Muscle of back (tissue), 3 donors: ENCODE measurements at regions not wholly inside any gene's neighbourhood (a gene's known extent, or its start where the extent isn't known, plus 50 kb on each side); places are given as distances from the start of the nearest gene placed in this dataset.

Experiments
- DNase-seq, 3 donors: peaks; one replicate each; pipeline versions ENCODE4 v3.0.0 to v3.0.0-alpha.2; 2013

DNA sequence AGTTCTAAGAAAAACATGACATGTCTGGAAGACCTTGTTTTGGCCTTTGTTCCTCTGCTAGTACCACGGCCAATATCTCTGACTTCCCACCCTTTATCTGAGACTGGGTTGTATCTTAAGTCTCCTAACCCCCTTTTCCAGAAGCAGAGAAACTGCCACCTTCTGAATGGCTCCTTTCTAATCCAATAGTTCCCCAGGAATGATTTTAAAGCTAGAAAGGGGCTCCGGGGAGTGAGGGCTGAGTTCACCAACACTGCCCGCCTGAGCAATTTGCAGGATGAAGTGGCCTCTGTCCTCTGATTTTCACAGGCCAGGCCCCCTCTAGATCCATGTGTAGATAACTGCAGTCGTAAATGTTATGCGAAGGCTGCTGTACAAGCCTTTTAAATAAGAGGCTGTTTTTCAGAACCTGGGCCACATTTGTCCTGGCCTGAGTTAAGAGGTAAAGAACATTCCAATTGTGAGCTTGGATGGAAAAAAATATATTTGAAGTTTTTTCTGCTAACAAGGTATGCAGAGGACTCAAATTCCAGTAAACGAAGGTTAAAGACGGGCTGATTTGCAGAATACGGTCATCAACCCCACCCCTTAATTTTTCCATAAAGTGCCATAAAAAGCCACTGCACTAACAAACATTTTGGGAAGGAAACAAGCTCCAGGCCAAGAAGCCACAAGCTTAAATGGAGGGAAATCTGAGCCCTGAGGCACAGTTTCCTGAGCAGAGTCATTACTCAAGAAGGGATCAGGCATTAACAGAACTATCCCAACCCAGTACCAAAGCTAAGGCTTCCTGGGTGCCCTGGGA, 117.0 kb upstream of the MAF start:
- DNase-seq = peak in 2 of 3 donors; percentile 29 to 55

DNA sequence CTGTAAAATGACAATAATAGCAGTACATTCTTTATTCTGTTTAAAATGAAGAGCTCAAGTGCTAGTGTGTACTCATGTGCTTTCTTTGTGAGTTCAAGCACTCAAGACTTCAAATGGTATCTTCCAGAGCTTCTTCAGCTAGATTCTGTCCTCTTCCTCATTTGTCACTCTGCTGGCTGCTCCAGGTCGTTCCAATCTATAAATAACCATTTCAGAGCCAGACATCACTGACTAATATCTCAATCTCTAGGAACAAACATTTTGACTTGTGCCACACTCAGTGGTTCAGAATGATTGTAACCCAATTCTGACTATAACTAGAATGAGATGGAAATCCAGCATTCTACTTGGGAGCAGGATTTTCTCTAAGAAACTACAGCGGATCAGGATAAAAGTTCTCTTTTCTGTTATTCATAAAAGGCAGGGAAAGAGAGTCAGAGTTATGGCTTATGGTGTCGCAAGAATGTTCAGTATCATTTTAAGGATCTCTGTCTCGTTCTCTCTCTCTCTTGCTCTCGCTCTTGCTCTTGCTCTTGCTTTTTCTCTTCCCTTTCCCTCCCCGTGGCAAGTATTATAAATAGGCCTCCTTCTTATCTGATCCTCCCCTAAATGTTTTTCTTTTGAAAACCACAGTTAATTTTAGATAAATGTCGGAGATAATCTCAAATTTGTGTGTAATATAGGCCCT, 116.3 kb upstream of the MAF start:
- no peak for DNase-seq

DNA sequence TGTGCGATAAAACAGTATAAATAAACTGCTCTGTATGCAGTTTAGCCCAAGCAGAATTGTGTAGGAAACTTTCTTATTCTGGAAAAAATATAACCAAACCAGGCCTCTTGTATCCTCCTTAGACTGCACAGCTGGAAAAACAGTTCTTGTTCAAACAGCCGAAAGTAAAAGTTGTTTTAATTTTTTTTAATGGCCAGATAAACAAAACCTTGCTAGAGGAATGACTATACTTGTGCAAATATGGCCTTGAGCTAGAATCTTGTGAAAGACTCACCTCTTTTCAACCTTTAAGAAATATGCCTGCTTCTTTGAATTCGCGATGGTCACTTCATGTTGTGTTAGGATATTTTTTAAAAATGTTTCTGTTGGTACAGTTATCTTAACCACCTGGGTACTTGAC, 114.5 kb upstream of the MAF start:
- DNase-seq = no peak

DNA sequence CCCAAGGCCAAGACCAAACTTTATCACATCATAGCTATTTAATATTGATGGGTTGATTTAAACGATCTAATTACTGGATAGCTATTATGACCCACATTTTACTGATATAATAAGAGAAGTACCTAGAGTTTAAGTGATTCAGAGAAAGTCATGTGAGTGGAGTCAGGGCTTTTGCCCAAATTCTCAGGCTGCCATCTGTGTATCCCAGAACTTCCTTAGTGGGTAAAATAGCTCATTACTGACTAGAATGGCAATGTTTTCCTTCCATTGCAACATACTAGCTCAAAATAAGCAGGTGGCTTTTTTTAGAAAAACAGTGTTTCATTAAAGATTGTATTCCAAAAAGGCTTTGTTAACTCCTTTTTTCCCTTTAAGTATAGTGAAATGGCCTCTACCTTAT, 113.9 kb upstream of the MAF start:
- DNase-seq = no peak

DNA sequence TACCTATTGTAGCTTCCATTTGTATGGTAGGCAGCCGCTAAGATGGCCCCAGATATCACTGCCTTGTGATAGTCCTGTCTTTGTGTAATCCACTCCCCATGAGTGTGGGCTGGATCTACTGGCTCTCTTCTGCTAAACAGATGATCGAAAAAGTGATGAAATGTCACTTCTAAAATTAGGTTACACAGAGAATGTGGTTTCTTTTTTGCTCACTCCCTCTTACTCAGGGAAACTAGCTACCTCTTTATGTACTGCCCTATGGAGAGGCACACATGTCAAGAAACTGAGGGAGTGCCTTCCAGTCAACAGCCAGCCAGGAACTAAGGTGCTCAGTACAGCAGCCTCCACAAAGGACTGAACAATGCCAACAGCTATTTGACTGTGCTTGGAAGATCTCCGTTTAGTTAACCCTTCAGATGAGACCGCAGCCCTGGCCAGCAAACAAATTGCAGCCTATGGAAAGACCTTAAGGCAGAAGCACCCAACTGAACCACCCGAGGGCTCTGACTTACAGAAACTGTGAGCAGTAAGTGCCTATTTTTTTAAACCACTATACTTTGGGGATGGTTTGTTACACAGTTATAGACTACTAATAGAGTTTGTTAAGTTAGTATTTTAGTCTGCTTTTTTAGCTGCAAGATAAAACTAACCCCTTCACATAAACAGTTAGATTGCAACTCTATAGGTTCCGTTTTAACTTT, 113.2 kb upstream of the MAF start:
- DNase-seq = no peak

DNA sequence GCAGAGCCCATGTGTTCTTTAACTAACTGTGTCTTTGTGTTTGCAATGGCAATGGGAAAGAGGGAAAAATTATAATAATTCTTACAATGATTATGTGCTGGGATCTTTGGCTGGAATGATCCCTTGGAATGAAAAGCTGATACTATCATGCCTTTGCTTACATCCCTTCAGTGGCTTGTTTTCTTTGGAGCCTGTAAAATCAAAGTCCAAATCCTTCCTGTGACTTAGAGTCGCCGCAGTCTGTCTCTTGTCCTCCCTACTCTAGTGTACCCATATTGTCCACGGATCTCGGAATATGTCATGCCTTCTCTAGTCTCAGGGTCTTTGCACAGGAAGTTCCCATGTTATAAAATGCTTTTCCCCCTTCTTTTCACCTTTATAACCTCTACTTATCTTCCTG, 111.7 kb upstream of the MAF start:
- no peak for DNase-seq

DNA sequence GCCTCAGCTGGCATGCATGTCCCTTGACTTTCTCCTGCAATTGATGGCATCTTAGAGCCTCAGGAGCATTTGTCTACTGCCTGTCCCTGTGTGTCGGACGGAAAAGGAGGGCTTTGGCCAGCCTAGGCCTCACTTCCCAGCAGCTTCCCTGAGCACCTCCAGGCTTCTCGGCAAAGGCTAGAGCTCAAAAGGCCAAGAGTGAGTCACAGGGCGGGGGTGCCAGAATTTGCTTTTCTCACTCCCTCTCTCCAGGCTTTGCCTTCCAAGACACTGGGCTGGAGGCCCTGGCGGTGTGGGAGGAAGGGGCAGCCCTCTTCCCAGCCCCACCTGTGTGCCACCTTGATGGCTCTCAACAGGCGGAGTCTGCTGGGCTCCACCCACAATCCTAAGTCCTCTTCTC, 107.3 kb upstream of the MAF start:
- DNase-seq = peak in 2 of 3 donors; percentile 57 to 66

DNA sequence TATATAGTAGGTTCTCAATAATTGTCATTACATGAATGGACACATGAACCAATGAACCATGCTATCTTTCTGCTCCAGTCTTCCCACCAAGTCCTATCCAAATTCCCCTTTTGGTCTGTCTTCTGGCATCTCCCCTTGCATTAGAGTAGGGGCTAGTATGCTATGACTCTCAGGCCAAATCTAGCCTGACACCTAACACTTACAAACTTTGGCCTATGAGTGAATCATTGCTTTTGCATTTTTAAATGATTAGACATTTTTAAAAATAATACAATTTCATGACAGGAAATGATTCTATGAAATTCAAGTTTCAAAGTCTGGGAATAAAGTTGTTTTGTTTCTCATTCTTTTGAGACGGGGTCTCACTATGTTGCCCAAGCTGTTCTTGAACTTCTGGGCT, 102.5 kb upstream of the MAF start:
- DNase-seq = no peak

DNA sequence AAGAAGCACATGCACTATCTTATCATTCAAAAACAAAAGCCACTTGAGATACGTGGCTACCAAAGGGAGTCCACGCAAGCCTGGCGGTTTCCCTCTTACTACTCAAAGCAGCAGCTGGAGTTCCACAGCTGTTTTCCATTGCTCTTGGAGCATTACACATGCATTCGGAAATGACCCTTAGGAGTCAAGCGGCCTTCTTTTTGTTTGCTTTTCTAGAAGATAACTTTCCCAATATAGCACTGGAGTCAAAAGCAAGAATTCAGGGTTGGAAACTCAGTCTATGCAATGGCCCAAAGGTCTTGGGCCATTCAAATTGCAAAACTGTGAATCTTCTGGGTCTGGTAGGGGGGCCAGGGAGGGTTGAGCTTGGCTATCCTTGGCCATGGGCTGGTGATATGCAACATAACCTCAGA, 97.8 kb upstream of the MAF start:
- DNase-seq = peak; percentile 59 to 78 (median 62)

DNA sequence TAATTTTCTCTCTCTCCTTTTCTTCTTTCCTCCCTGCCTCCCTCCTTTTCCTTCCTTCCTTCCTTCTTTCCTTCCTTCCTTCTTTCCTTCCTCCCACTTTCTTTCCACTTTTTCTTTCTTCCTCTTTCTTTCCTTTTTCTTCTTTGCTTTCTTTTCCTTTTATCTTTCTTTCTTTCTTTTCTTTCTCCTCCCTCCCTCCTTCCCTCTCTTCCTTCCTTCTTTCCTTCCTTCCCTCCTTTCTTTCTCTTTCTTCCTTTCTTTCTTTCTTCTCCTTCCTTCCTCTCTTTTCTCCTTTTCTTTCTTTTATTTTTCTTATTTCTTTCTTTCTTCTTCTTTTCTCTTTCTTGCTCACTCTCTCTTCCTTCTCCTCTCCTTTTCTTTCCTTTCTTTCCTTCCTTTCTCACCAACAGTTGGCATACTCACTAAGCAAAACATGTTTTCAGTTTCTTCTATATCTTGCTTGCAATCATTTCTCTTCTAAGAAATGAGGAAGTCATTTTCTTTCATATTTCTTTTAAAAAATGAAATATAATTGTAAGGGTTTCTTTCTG, 97.1 kb upstream of the MAF start:
- DNase-seq = no peak

DNA sequence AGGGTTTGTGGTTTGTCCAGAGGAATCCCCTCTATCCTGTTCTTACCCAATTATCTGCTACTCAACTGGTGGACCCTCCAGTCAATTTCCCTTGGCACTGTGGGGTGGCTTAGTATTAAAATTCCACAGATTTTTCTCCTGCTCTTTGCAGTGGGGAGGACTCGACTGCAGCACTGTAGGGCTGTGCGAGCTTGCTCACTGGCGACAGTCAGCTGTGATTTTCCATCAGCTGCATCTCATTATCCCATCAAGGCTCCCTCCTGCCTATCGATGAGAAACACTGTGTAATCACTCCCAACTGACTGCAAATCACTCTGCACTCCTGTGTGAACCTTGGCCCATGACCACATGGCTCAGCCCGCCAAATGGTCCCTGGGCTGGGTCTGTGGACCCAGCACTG, 90.5 kb upstream of the MAF start:
- DNase-seq = peak; percentile 43 to 87 (median 65)

DNA sequence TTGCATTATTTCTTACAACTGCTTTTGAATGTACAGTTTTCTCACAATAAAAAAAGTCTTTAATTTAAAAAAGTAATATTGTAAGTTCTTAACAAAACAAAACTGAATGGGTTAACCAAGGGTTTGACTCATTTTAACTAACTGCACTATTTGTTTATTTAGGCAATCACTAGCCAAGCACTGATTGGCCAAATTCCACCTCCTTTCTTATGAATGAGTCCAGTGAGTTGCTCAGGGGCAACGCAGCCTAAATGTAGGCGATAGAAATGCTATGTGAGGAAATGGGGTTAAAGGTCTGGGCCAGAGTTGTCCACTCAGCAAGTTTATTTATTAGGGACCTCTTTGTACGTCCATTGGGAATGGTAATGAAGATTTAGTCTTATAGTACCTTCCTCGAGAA, 89.6 kb upstream of the MAF start:
- DNase-seq = no peak

DNA sequence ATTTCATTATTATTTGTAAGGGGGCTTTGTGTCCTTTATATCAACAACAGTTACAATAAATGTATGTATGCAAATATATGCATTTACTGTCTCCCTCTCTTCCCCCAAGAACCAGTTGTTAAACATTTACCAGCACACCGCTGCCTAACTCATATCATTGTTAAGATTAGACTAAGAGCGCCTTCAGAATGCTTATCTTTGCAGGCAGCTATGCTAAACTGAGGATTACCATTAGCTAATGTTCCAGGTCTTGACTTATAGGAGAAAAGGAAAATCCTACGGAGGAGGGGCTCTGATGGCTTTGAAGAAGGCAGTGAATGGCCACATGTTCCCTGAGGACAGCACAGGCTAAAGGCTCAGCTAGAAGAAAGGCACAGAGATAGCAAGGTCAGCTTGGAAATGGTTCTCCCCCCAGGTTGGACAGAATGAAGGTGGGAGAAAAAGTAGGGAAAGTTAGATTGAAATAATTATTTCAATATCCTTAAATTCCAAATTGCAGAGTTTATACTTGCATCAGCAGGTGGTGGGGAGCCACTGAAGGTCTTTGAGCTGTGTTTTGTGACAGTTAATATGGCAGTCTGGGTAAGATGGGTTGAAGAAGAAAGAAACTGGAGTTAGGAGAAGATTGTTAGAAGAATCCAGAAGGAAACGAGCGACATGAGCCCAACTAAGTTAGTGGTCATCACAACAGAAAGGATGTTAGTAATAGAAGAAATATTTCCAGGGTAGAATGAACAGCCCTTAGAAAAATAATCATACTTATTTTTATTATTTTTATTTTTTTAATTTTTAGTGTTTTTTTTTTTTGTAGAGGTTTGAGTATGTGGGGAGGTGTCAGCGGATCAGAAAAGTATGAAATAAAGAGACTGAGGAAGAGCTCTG, 87.0 kb upstream of the MAF start:
- no peak for DNase-seq

DNA sequence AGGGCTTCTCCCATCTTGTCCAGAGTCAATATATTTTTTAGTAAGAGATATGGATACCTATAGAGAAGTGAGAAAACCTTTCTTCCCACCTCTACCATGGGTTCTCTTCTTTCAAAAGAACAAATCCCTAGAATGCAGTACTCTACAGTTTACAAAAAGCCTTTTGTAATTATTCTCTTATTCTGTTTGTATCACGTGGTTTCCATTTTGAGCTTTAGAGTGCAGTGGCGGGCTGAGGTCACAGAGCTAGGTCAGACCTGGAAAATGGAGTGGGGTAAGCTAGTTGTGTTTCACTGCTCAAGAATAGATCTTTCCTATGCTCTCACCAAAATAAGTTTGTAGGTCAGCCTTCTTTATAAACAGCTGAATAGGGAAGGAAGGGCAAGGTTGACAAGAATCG, 85.3 kb upstream of the MAF start:
- no peak for DNase-seq

DNA sequence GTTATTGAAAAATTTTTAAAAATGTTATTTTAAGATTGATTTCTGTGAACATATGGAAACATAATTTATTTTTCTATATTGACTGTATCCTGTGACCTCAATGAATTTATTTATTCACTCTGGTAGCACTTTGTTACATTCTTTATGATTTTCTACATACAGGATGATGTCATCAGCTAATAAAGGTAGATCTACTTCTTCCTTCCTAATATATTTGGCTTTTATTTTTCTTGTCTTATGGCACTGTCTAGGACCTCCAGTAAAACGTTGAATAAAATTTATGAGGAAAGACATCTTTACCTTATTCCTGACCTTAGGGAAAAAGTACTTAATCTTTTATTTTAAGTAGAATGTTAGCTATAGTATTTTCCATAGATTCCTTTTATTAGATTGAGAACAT, 78.8 kb upstream of the MAF start:
- no peak for DNase-seq

DNA sequence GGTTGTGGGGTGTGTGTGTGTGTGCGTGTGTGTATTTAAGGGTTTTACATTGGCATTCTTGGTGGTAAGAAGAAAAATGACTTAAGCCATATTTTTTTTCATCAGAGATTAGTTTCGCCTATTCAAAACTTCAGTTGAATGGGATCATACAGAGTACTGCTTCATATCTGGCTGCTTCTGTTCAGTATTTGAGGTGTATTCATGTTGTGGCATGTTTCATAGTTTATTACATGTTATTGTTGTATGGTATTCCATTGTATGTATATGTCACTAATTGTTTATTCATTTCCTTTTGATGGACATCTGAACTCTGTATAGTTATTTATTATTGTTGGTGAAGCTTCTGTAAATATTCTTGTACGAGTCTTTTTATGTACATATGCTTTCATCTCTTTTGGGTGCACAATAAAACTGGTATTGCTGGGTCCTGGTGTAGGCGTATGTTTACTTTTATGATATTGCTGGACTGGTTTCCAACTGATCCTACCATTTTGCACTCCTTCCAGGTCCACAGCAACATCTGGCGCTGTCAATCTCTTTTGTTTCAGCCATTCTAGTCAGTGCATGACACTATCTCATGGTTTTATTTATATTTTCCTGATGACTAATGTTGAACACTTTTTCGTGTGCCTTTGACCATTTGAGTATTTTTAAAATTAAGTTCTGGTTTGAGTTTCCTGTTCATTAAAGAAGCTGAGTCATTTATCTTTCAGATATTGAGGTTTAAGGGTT, 77.4 kb upstream of the MAF start:
- DNase-seq = no peak

DNA sequence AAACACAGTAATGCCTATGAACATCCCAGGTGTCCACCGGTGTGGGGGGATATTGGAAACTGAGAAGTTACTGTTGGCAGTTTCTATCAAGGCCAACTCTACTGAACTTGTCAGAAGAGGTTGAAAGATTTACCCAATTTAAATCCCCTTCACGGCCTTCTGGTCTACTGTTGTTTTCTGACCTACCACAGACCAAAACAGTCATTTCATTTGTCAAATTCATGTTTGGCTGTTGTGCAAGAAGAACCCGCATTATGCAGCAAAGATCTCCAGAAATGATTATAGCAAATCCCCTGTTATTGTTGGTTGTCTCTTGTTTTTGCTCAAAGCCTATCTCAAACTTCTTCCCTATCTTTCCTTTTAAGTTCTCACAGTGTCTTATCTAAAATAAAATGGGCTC, 73.1 kb upstream of the MAF start:
- DNase-seq = no peak

DNA sequence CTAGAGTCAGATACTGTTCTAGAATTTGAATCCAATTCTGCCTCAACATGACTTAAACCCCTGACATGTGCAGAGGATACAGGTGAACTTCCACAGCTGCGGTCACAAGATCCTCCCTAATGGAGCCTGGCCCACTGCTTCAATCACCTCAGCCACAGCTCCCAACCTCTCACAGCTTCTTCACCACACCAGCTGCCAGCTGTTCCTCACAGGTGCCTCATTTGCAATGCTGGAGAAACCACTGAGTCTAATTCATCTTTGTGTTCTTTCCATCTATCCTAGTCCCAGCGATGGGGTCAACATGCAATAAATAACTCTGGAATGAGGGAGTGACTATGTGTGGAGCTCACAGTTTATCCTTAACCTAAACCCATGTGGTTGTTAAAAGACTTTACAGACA, 72.0 kb upstream of the MAF start:
- DNase-seq = no peak

DNA sequence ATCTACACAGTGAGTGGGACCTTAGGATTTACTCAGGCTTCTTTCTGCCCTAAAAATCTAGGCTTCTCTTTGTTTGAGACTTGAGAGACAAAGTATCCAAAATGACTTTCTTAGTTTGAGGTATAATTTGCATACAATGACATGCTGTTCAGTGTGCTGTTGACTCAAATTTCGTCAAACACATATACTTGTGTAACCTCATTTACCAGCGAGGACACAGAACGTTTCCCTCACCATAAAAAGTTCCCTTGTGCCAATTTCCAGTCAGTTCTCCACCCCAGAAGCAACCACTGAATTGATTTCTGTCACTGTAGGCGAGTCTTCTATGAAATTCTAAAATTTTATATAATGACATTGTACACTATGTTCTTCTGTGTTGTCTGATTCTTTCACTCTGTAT, 68.0 kb upstream of the MAF start:
- DNase-seq = no peak

DNA sequence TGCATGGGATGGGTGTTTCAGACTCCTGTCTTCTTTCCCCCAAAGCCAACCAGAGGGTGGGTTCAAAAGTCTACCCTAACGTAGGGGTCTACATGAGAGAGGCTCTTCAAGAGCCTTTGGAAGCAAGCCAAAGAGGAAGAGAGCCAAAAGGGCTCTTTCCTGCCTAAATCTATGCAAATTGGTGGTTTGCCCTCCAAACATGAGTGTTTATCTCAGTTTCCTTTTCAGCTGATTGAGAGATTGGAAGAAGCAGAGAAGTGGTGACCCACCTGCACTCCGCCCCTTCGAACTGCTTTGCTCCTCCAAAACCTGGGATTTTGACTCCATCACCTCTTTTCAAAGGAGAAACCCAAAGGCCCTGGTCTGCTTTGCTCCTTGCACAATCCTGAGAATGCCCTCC, 65.4 kb upstream of the MAF start:
- no peak for DNase-seq

DNA sequence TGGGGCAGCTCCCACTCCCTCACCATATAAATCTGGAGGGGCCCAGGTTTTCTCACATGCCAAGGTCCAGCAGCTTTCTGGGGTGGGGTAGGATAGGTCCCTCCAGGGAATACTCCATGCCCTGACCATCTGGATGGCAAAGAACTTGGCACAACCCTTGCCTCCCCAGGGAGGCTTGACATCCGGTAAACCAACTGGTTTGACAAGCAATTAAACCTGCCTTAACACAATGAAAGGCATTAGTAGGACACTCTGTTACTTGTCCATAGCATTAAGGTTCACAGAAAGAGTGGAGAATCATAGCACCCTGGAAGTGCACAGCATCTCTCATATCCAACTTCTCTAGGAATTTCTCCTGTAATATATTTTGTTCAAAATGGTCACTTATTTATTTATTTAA, 63.9 kb upstream of the MAF start:
- DNase-seq = no peak
